ENCODE measurements at regions not wholly inside any gene's neighbourhood (a gene's known extent, or its start where the extent isn't known, plus 50 kb on each side); places are given as distances from the start of the nearest gene placed in this dataset.
"Not testable (repeated sequence)": the region's sequence is repeated elsewhere in the genome, so short reads cannot be mapped to it uniquely, and the experiment has no call there.

- not testable (repeated sequence) for TF ChIP-seq CTCF (IDR thresholded peaks at IDR 0.05; ENCODE audit: insufficient read depth, low read length, poor library complexity, severe bottlenecking); EZH2phosphoT487 (conservative IDR thresholded peaks at IDR 0.05; ENCODE audit: low read length)
Measured at GRCh38 chr4:3943051-3943450, 176.9 kb downstream of the ADRA2C start.
